ENCODE measurements at regions not wholly inside any gene's neighbourhood (a gene's known extent, or its start where the extent isn't known, plus 50 kb on each side); places are given as distances from the start of the nearest gene placed in this dataset.

DNA sequence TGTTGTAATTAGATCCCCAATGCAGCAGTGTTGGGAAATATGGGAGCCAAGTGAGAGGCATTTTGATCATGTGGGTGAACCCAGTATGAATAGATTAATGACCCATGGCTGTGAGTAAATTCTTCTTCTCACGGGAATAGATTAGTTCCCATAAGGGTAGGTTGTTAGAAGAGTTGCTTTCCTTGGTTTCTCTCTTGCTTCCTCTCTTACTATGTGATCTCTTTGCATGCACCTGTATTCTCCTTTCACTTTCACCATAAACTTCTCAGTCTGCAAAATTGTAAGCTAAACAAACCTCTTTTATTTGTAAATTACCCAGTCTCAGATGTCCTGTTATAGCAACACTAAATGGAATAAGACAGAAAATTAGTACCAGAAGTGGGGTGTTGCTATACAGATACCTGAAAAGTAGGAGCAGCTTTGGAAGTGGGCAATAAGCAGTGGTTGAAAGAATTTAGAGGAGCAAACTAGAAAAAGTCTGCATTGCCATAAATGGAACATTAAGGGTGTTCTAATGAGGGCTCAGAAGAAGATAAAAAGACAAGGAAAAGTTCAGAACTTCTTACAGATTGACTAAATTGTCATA, 1090.0 kb upstream of the ARRDC3 start:
- Histone ChIP-seq H3K27me3 (ENCODE audit: insufficient read depth) (no peaks in the 10 kb centered on the region), H2AFZ (no peak overlapping the region), H3K36me3 (ENCODE audit: insufficient read depth) (no peaks in the 10 kb centered on the region), H4K20me1 (replicated peaks; ENCODE audit: insufficient read depth) (no peaks in the 10 kb centered on the region), H3K27ac (ENCODE audit: low read depth) (no peak overlapping the region), H3K4me2 (no peak overlapping the region), H3F3A (replicated peaks; ENCODE audit: low read depth) (no peaks in the 10 kb centered on the region), H3K79me2 (replicated peaks; ENCODE audit: insufficient read depth) (no peaks in the 10 kb centered on the region), H3K9me2 (ENCODE audit: insufficient read depth) (no peaks in the 10 kb centered on the region; the same call in 1 of the 2 replicates), H3K4me3 (no peak overlapping the region), H3K4me1 (ENCODE audit: insufficient read depth) (no peaks in the 10 kb centered on the region)
- ATAC-seq (no peak), DNase-seq (ENCODE audit: low spot score) (no peak)
- TF ChIP-seq, protein P1, sequence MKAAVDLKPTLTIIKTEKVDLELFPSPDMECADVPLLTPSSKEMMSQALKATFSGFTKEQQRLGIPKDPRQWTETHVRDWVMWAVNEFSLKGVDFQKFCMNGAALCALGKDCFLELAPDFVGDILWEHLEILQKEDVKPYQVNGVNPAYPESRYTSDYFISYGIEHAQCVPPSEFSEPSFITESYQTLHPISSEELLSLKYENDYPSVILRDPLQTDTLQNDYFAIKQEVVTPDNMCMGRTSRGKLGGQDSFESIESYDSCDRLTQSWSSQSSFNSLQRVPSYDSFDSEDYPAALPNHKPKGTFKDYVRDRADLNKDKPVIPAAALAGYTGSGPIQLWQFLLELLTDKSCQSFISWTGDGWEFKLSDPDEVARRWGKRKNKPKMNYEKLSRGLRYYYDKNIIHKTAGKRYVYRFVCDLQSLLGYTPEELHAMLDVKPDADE (IDR thresholded peaks at IDR 0.05) = no peak
- TF ChIP-seq, protein P2, sequence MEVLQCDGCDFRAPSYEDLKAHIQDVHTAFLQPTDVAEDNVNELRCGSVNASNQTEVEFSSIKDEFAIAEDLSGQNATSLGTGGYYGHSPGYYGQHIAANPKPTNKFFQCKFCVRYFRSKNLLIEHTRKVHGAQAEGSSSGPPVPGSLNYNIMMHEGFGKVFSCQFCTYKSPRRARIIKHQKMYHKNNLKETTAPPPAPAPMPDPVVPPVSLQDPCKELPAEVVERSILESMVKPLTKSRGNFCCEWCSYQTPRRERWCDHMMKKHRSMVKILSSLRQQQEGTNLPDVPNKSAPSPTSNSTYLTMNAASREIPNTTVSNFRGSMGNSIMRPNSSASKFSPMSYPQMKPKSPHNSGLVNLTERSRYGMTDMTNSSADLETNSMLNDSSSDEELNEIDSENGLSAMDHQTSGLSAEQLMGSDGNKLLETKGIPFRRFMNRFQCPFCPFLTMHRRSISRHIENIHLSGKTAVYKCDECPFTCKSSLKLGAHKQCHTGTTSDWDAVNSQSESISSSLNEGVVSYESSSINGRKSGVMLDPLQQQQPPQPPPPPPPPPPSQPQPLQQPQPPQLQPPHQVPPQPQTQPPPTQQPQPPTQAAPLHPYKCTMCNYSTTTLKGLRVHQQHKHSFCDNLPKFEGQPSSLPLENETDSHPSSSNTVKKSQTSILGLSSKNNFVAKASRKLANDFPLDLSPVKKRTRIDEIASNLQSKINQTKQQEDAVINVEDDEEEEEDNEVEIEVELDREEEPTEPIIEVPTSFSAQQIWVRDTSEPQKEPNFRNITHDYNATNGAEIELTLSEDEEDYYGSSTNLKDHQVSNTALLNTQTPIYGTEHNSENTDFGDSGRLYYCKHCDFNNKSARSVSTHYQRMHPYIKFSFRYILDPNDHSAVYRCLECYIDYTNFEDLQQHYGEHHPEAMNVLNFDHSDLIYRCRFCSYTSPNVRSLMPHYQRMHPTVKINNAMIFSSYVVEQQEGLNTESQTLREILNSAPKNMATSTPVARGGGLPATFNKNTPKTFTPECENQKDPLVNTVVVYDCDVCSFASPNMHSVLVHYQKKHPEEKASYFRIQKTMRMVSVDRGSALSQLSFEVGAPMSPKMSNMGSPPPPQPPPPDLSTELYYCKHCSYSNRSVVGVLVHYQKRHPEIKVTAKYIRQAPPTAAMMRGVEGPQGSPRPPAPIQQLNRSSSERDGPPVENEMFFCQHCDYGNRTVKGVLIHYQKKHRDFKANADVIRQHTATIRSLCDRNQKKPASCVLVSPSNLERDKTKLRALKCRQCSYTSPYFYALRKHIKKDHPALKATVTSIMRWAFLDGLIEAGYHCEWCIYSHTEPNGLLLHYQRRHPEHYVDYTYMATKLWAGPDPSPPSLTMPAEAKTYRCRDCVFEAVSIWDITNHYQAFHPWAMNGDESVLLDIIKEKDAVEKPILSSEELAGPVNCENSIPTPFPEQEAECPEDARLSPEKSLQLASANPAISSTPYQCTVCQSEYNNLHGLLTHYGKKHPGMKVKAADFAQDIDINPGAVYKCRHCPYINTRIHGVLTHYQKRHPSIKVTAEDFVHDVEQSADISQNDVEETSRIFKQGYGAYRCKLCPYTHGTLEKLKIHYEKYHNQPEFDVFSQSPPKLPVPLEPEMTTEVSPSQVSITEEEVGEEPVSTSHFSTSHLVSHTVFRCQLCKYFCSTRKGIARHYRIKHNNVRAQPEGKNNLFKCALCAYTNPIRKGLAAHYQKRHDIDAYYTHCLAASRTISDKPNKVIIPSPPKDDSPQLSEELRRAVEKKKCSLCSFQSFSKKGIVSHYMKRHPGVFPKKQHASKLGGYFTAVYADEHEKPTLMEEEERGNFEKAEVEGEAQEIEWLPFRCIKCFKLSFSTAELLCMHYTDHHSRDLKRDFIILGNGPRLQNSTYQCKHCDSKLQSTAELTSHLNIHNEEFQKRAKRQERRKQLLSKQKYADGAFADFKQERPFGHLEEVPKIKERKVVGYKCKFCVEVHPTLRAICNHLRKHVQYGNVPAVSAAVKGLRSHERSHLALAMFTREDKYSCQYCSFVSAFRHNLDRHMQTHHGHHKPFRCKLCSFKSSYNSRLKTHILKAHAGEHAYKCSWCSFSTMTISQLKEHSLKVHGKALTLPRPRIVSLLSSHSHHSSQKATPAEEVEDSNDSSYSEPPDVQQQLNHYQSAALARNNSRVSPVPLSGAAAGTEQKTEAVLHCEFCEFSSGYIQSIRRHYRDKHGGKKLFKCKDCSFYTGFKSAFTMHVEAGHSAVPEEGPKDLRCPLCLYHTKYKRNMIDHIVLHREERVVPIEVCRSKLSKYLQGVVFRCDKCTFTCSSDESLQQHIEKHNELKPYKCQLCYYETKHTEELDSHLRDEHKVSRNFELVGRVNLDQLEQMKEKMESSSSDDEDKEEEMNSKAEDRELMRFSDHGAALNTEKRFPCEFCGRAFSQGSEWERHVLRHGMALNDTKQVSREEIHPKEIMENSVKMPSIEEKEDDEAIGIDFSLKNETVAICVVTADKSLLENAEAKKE (CRISPR knock-in tag; IDR thresholded peaks at IDR 0.05) = no peak
- TF ChIP-seq, protein P3, sequence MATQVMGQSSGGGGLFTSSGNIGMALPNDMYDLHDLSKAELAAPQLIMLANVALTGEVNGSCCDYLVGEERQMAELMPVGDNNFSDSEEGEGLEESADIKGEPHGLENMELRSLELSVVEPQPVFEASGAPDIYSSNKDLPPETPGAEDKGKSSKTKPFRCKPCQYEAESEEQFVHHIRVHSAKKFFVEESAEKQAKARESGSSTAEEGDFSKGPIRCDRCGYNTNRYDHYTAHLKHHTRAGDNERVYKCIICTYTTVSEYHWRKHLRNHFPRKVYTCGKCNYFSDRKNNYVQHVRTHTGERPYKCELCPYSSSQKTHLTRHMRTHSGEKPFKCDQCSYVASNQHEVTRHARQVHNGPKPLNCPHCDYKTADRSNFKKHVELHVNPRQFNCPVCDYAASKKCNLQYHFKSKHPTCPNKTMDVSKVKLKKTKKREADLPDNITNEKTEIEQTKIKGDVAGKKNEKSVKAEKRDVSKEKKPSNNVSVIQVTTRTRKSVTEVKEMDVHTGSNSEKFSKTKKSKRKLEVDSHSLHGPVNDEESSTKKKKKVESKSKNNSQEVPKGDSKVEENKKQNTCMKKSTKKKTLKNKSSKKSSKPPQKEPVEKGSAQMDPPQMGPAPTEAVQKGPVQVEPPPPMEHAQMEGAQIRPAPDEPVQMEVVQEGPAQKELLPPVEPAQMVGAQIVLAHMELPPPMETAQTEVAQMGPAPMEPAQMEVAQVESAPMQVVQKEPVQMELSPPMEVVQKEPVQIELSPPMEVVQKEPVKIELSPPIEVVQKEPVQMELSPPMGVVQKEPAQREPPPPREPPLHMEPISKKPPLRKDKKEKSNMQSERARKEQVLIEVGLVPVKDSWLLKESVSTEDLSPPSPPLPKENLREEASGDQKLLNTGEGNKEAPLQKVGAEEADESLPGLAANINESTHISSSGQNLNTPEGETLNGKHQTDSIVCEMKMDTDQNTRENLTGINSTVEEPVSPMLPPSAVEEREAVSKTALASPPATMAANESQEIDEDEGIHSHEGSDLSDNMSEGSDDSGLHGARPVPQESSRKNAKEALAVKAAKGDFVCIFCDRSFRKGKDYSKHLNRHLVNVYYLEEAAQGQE (IDR thresholded peaks at IDR 0.05; ENCODE audit: unreplicated experiment) = no peak
- TF ChIP-seq ZNF331 (CRISPR knock-in tag; IDR thresholded peaks at IDR 0.05; ENCODE audit: low read depth) (no peak), EZH2 (IDR thresholded peaks at IDR 0.05; ENCODE audit: low read depth, unreplicated experiment) (no peak), NANOG (IDR thresholded peaks at IDR 0.05; ENCODE audit: borderline replicate concordance) (no peak), ZNF114 (CRISPR knock-in tag; IDR thresholded peaks at IDR 0.05) (no peak)
- TF ChIP-seq, protein P4, sequence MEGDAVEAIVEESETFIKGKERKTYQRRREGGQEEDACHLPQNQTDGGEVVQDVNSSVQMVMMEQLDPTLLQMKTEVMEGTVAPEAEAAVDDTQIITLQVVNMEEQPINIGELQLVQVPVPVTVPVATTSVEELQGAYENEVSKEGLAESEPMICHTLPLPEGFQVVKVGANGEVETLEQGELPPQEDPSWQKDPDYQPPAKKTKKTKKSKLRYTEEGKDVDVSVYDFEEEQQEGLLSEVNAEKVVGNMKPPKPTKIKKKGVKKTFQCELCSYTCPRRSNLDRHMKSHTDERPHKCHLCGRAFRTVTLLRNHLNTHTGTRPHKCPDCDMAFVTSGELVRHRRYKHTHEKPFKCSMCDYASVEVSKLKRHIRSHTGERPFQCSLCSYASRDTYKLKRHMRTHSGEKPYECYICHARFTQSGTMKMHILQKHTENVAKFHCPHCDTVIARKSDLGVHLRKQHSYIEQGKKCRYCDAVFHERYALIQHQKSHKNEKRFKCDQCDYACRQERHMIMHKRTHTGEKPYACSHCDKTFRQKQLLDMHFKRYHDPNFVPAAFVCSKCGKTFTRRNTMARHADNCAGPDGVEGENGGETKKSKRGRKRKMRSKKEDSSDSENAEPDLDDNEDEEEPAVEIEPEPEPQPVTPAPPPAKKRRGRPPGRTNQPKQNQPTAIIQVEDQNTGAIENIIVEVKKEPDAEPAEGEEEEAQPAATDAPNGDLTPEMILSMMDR (conservative IDR thresholded peaks at IDR 0.05; ENCODE audit: low read depth in 2 of 2) = no peak
- no peak overlapping the region for H3K4me3 Mint-ChIP-seq
- H3K27ac Mint-ChIP-seq = no peak overlapping the region
- peaks cover 4% of the 10 kb centered on the region; the same call in 2 of the 3 replicates for H3K36me3 Mint-ChIP-seq (ENCODE audit: low read depth)
- H3K9me3 Mint-ChIP-seq = peaks cover 11% of the 10 kb centered on the region
- no peaks in the 10 kb centered on the region for H3K27me3 Mint-ChIP-seq (ENCODE audit: insufficient read depth, low read depth, poor library complexity)
- no peaks in the 10 kb centered on the region for H3K4me1 Mint-ChIP-seq

Data from GM23338 (cell line).